Liver (tissue), 8 donors: ENCODE measurements at regions not wholly inside any gene's neighbourhood (a gene's known extent, or its start where the extent isn't known, plus 50 kb on each side); places are given as distances from the start of the nearest gene placed in this dataset.
A peak's percentile ranks its signal among the peaks of the same experiment; 100 is the strongest.

Experiments used
- DNase-seq: peaks from one replicate; pipeline ENCODE4 v3.0.0-alpha.2; 2017; ENCODE audit warnings: low spot score
- H3K27ac ChIP-seq, 2 donors: one replicate each; pipeline ENCODE4 v1.7.0; 2013; ENCODE audit warnings: inconsistent platforms in 2 of 2, low read length in 2 of 2, control low read depth in 1 of 2, low read depth in 1 of 2, mild to moderate bottlenecking in 1 of 2
- H3K27me3 ChIP-seq, 4 donors: one replicate each; pipeline versions ENCODE4 v1.6.1 to v1.7.0; 2013; ENCODE audit warnings: low read length in 3 of 4, inconsistent platforms in 1 of 4, mild to moderate bottlenecking in 1 of 4, moderate library complexity in 1 of 4; ENCODE audit not compliant: control insufficient read depth in 4 of 4, insufficient read depth in 4 of 4
- H3K36me3 ChIP-seq, 4 donors: one replicate each; pipeline versions ENCODE4 v1.6.1 to v1.7.0; 2013; ENCODE audit warnings: low read length in 3 of 4, mild to moderate bottlenecking in 3 of 4, low read depth in 1 of 4, moderate library complexity in 1 of 4; ENCODE audit not compliant: control insufficient read depth in 4 of 4, insufficient read depth in 3 of 4
- H3K4me1 ChIP-seq, 4 donors: one replicate each; pipeline versions ENCODE4 v1.6.1 to v1.7.0; 2013; ENCODE audit warnings: low read length in 3 of 4, mild to moderate bottlenecking in 3 of 4, moderate library complexity in 1 of 4; ENCODE audit not compliant: control insufficient read depth in 4 of 4, insufficient read depth in 4 of 4
- H3K4me3 ChIP-seq, 3 donors: one replicate each; pipeline versions ENCODE4 v1.6.1 to v1.7.0; 2013; ENCODE audit warnings: low read length in 3 of 3, control low read depth in 1 of 3, low read depth in 1 of 3, mild to moderate bottlenecking in 1 of 3
- H3K9ac ChIP-seq, 2 donors: one replicate each; pipeline ENCODE4 v1.7.0; 2013; ENCODE audit warnings: low read length in 2 of 2, mild to moderate bottlenecking in 2 of 2, moderate library complexity in 2 of 2, control low read depth in 1 of 2, low read depth in 1 of 2
- H3K9me3 ChIP-seq, 4 donors: one replicate each; pipeline versions ENCODE4 v1.6.1 to v1.7.0; 2013; ENCODE audit warnings: low read length in 3 of 4; ENCODE audit not compliant: control insufficient read depth in 4 of 4
- EGR1 ChIP-seq, 2 donors: IDR thresholded peaks; 2 replicates each; pipeline ENCODE4 v1.6.1; 2016 to 2018; ENCODE audit warnings: antibody characterized with exemption in 2 of 2, low read depth in 2 of 2
- FOXA1 ChIP-seq: IDR thresholded peaks from 2 replicates; pipeline ENCODE4 v1.6.1; 2016; ENCODE audit warnings: antibody characterized with exemption
- GABPA ChIP-seq, 2 donors: IDR thresholded peaks in 1 of 2; conservative IDR thresholded peaks in 1 of 2; 2 replicates each; pipeline ENCODE4 v1.6.1; 2016; ENCODE audit warnings: antibody characterized with exemption in 2 of 2, mild to moderate bottlenecking in 1 of 2, moderate library complexity in 1 of 2
- HNF4A ChIP-seq, 2 donors: conservative IDR thresholded peaks; 2 replicates each; pipeline ENCODE4 v1.6.1; 2016; ENCODE audit warnings: antibody characterized with exemption in 2 of 2, mild to moderate bottlenecking in 2 of 2
- HNF4G ChIP-seq: IDR thresholded peaks from 2 replicates; pipeline ENCODE4 v1.6.1; 2016; ENCODE audit warnings: antibody characterized with exemption
- JUND ChIP-seq, 2 donors: IDR thresholded peaks; 2 replicates each; pipeline ENCODE4 v1.6.1; 2016; ENCODE audit warnings: antibody characterized with exemption in 2 of 2
- NR2F2 ChIP-seq: IDR thresholded peaks from 2 replicates; pipeline ENCODE4 v1.6.1; 2016; ENCODE audit warnings: antibody characterized with exemption
- RXRA ChIP-seq, 2 donors: IDR thresholded peaks; 2 replicates each; pipeline ENCODE4 v1.6.1; 2017 to 2018; ENCODE audit warnings: antibody characterized with exemption in 2 of 2, mild to moderate bottlenecking in 1 of 2
- SP1 ChIP-seq: IDR thresholded peaks from 2 replicates; pipeline ENCODE4 v1.6.1; 2018; ENCODE audit warnings: antibody characterized with exemption, mild to moderate bottlenecking
- TAF1 ChIP-seq: conservative IDR thresholded peaks from 2 replicates; pipeline ENCODE4 v1.6.1; 2016; ENCODE audit warnings: antibody characterized with exemption, mild to moderate bottlenecking
- YY1 ChIP-seq: IDR thresholded peaks from 2 replicates; pipeline ENCODE4 v1.6.1; 2016; ENCODE audit warnings: antibody characterized with exemption, mild to moderate bottlenecking
- WGBS: extraction: QIAGEN DNeasy Blood & Tissue Kit; methylation state at CpG from one replicate; pipeline ENCODE4 v1.1.7; 2013; 5-methylcytosine and 5-hydroxymethylcytosine counted together
- TF ChIP-seq, protein P1 (sequence below): IDR thresholded peaks from 2 replicates; pipeline ENCODE4 v1.6.1; 2016; ENCODE audit warnings: antibody characterized with exemption, mild to moderate bottlenecking
- TF ChIP-seq, protein P2 (sequence below): IDR thresholded peaks from 2 replicates; pipeline ENCODE4 v1.6.1; 2016; ENCODE audit warnings: antibody characterized with exemption
- TF ChIP-seq, protein P3 (sequence below): IDR thresholded peaks from 2 replicates; pipeline ENCODE4 v1.6.1; 2016; ENCODE audit warnings: antibody characterized with exemption
- TF ChIP-seq, protein P4 (sequence below): IDR thresholded peaks from 2 replicates; pipeline ENCODE4 v1.6.1; 2016; ENCODE audit warnings: antibody characterized with exemption
- TF ChIP-seq, protein P5 (sequence below): fragments of 150-350 bp; IDR thresholded peaks from 2 replicates; pipeline ENCODE4 v1.5.1; 2017; ENCODE audit warnings: improper control_type of control experiment, low read depth, low read length; ENCODE audit not compliant: missing input control
- donor health status: healthy.
- donor health status: healthy.
- donor health status: healthy.
- donor health status: healthy.
- donor health status: healthy.

DNA sequence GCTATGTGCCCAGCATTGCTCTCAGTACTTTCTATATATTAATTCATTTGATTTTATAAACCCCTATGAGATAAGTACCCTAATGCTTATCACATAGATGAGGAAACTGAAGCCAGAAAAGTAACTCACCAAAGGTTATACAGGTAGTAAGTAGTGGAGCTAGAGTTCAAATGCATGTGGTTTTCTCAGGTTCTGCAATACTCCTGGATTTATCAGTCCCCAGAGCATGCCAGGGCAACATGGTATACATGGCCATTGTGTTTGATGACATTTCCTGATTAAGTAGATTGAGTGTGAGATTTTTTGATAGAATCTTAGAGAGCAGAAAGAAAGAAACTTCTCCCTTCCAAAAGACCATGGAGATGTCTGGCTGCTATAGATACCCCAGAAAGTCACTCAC is 233.1 kb downstream of the IKZF2 start:
- TF ChIP-seq, protein P1, sequence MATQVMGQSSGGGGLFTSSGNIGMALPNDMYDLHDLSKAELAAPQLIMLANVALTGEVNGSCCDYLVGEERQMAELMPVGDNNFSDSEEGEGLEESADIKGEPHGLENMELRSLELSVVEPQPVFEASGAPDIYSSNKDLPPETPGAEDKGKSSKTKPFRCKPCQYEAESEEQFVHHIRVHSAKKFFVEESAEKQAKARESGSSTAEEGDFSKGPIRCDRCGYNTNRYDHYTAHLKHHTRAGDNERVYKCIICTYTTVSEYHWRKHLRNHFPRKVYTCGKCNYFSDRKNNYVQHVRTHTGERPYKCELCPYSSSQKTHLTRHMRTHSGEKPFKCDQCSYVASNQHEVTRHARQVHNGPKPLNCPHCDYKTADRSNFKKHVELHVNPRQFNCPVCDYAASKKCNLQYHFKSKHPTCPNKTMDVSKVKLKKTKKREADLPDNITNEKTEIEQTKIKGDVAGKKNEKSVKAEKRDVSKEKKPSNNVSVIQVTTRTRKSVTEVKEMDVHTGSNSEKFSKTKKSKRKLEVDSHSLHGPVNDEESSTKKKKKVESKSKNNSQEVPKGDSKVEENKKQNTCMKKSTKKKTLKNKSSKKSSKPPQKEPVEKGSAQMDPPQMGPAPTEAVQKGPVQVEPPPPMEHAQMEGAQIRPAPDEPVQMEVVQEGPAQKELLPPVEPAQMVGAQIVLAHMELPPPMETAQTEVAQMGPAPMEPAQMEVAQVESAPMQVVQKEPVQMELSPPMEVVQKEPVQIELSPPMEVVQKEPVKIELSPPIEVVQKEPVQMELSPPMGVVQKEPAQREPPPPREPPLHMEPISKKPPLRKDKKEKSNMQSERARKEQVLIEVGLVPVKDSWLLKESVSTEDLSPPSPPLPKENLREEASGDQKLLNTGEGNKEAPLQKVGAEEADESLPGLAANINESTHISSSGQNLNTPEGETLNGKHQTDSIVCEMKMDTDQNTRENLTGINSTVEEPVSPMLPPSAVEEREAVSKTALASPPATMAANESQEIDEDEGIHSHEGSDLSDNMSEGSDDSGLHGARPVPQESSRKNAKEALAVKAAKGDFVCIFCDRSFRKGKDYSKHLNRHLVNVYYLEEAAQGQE = no peak
- TF ChIP-seq, protein P2, sequence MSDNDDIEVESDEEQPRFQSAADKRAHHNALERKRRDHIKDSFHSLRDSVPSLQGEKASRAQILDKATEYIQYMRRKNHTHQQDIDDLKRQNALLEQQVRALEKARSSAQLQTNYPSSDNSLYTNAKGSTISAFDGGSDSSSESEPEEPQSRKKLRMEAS = no peak
- TF ChIP-seq, protein P3, sequence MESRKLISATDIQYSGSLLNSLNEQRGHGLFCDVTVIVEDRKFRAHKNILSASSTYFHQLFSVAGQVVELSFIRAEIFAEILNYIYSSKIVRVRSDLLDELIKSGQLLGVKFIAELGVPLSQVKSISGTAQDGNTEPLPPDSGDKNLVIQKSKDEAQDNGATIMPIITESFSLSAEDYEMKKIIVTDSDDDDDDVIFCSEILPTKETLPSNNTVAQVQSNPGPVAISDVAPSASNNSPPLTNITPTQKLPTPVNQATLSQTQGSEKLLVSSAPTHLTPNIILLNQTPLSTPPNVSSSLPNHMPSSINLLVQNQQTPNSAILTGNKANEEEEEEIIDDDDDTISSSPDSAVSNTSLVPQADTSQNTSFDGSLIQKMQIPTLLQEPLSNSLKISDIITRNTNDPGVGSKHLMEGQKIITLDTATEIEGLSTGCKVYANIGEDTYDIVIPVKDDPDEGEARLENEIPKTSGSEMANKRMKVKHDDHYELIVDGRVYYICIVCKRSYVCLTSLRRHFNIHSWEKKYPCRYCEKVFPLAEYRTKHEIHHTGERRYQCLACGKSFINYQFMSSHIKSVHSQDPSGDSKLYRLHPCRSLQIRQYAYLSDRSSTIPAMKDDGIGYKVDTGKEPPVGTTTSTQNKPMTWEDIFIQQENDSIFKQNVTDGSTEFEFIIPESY = no peak
- no peak for TF ChIP-seq HNF4A (conservative IDR thresholded peaks at IDR 0.05)
- no peak for TF ChIP-seq TAF1
- TF ChIP-seq, protein P4, sequence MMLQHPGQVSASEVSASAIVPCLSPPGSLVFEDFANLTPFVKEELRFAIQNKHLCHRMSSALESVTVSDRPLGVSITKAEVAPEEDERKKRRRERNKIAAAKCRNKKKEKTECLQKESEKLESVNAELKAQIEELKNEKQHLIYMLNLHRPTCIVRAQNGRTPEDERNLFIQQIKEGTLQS = no peak
- no peak for TF ChIP-seq EGR1 (IDR thresholded peaks at IDR 0.05; ENCODE audit: low read depth in 2 of 2)
- no peak for TF ChIP-seq YY1
- TF ChIP-seq FOXA1 = no peak
- no peak for TF ChIP-seq RXRA (IDR thresholded peaks at IDR 0.05)
- TF ChIP-seq HNF4G = no peak
- TF ChIP-seq, protein P5, sequence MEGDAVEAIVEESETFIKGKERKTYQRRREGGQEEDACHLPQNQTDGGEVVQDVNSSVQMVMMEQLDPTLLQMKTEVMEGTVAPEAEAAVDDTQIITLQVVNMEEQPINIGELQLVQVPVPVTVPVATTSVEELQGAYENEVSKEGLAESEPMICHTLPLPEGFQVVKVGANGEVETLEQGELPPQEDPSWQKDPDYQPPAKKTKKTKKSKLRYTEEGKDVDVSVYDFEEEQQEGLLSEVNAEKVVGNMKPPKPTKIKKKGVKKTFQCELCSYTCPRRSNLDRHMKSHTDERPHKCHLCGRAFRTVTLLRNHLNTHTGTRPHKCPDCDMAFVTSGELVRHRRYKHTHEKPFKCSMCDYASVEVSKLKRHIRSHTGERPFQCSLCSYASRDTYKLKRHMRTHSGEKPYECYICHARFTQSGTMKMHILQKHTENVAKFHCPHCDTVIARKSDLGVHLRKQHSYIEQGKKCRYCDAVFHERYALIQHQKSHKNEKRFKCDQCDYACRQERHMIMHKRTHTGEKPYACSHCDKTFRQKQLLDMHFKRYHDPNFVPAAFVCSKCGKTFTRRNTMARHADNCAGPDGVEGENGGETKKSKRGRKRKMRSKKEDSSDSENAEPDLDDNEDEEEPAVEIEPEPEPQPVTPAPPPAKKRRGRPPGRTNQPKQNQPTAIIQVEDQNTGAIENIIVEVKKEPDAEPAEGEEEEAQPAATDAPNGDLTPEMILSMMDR = no peak
- TF ChIP-seq JUND (IDR thresholded peaks at IDR 0.05) = no peak
- no peak for TF ChIP-seq SP1
- TF ChIP-seq NR2F2 = no peak
- Histone ChIP-seq H3K36me3 (no peaks in the 10 kb centered on the region), H3K9me3 (no peaks in the 10 kb centered on the region), H3K27ac (no peak overlapping the region), H3K9ac (no peak overlapping the region), H3K4me1 (no peaks in the 10 kb centered on the region), H3K4me3 (no peak overlapping the region), H3K27me3 (no peaks in the 10 kb centered on the region)
- no peak for DNase-seq

DNA sequence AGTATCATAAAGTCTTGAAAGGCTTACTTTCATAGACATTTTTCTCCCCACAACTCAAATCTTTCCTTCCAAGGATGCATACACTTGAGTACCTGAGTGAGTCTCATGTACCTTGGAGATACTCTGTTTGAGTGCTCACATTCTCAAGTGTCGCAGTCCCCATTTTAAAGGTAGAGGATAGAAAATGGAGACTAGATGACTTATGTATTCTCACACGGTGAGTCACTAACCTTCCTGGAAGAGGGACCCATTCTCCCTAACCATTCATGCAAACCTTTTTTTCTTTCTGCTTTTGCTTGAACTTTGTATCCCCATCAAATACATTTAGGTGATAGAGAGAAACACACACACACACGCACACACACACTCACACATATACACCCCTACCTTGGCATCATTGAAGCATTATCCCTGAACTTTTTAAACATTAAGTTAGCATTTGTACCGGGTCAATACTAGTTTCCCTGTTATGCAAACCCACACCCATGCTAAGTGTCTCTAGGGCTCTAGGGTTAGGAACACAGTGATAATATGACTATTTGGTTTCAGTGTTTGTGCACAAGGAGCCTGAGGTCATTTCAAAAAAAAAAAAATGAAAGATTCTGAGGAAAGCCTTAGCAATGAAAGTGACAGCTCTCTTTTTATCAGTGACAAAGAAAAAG is 236.2 kb downstream of the IKZF2 start:
- WGBS = 56% methylated on average over 4 of the region's 4 CpGs
- no peak for TF ChIP-seq GABPA (IDR thresholded peaks at IDR 0.05 in 1 of 2, conservative IDR thresholded peaks at IDR 0.05 in 1 of 2)
- TF ChIP-seq HNF4A (conservative IDR thresholded peaks at IDR 0.05) = peak in 1 of 2 donors; percentile 8
- no peak for DNase-seq
- no peak overlapping the region for H3K27ac ChIP-seq
- H3K4me1 ChIP-seq = no peaks in the 10 kb centered on the region
- H3K36me3 ChIP-seq = no peaks in the 10 kb centered on the region
- H3K9me3 ChIP-seq = no peaks in the 10 kb centered on the region
- no peak overlapping the region for H3K4me3 ChIP-seq
- no peaks in the 10 kb centered on the region for H3K27me3 ChIP-seq
- no peak overlapping the region for H3K9ac ChIP-seq
